ENCODE measurements at regions not wholly inside any gene's neighbourhood (a gene's known extent, or its start where the extent isn't known, plus 50 kb on each side); places are given as distances from the start of the nearest gene placed in this dataset.

- BruUV-seq (replicated peaks) = no TSS peak
- no peak overlapping the region for H3K4me2 ChIP-seq (ENCODE audit: insufficient read depth, low read length)
- CTCF ChIA-PET = no interaction called here
- dilution Hi-C loops (cut with MboI; ENCODE audit: extremely low pct_ligation_motif_present, low sequenced_read_pairs) (no loop called here), intact Hi-C loops (cut with micrococcal nuclease) (no loop called here)
- H3K9me1 ChIP-seq (replicated peaks; ENCODE audit: control insufficient read depth, extremely low read depth, insufficient read depth, low read length) = no peaks in the 10 kb centered on the region
- H4K20me1 ChIP-seq (replicated peaks; ENCODE audit: control insufficient read depth, extremely low read depth, insufficient read depth, low read length) = no peaks in the 10 kb centered on the region
- DNase-seq (ENCODE audit: low read depth, low spot score) (no peak), FAIRE-seq (no peak)
- H3K27me3 ChIP-seq (ENCODE audit: control insufficient read depth in 2 of 2, insufficient read depth in 2 of 2, low read length in 2 of 2) = no peaks in the 10 kb centered on the region
- H3K79me2 ChIP-seq (ENCODE audit: control insufficient read depth, insufficient read depth, low read length) = no peaks in the 10 kb centered on the region
- no peak overlapping the region for H3K27ac ChIP-seq (ENCODE audit: insufficient read depth, low read depth, low read length)
- H3K9me3 ChIP-seq (replicated peaks; ENCODE audit: control insufficient read depth, insufficient read depth, low read length) = no peaks in the 10 kb centered on the region
- no peak overlapping the region for H3K9ac ChIP-seq (replicated peaks; ENCODE audit: extremely low read depth, insufficient read depth, low read length)
- H3K36me3 ChIP-seq (ENCODE audit: control insufficient read depth in 2 of 2, extremely low read depth in 1 of 2, insufficient read depth in 2 of 2, low read length in 2 of 2) = no peaks in the 10 kb centered on the region
- no peak overlapping the region for H2AFZ ChIP-seq (ENCODE audit: low read depth, low read length)
- POLR2A ChIA-PET = no interaction called here
- no peaks in the 10 kb centered on the region for H3K4me1 ChIP-seq (ENCODE audit: control insufficient read depth, extremely low read depth, insufficient read depth, low read length)
- no peak overlapping the region for H3K4me3 ChIP-seq (replicated peaks in 1 of 3; ENCODE audit: insufficient read depth in 1 of 3, low read depth in 1 of 3, low read length in 3 of 3)
- no peak for TF ChIP-seq MYC (IDR thresholded peaks at IDR 0.05; ENCODE audit: low read depth, low read length)
- no peak for TF ChIP-seq POLR2A (IDR thresholded peaks at IDR 0.05; ENCODE audit: low read depth, low read length)
- TF ChIP-seq CTCF (IDR thresholded peaks at IDR 0.05; ENCODE audit: extremely low read depth in 1 of 2, insufficient read depth in 1 of 2, low read depth in 1 of 2, low read length in 2 of 2) = no peak
- TF ChIP-seq FOS (IDR thresholded peaks at IDR 0.05; ENCODE audit: borderline replicate concordance, insufficient read depth, low read length) = no peak
- no peak for TF ChIP-seq GATA2 (IDR thresholded peaks at IDR 0.05; ENCODE audit: insufficient read depth, insufficient read length, low read depth, low read length)
- TF ChIP-seq POLR2AphosphoS5 (IDR thresholded peaks at IDR 0.05; ENCODE audit: insufficient read depth, low read depth, low read length) = no peak
- no peak for TF ChIP-seq MAX (IDR thresholded peaks at IDR 0.05; ENCODE audit: insufficient read depth, insufficient read length)
- TF ChIP-seq EZH2 (IDR thresholded peaks at IDR 0.05; ENCODE audit: borderline replicate concordance, low read depth, low read length, severe bottlenecking) = no peak
- no peak for TF ChIP-seq JUN (IDR thresholded peaks at IDR 0.05; ENCODE audit: borderline replicate concordance, insufficient read depth, insufficient read length, low read depth)
Observed at GRCh38 chr10:3321123-3321522, 148.5 kb upstream of the PITRM1 start.
